COLO829 (cell line): ENCODE measurements at regions not wholly inside any gene's neighbourhood (a gene's known extent, or its start where the extent isn't known, plus 50 kb on each side); places are given as distances from the start of the nearest gene placed in this dataset.

Experiments
- DNase-seq: peaks from one replicate; pipeline ENCODE4 v3.0.0; 2012; ENCODE audit warnings: low spot score

- no peak for DNase-seq
Observed at GRCh38 chr4:117429506-117429905, 344.1 kb upstream of the TRAM1L1 start.

DNA sequence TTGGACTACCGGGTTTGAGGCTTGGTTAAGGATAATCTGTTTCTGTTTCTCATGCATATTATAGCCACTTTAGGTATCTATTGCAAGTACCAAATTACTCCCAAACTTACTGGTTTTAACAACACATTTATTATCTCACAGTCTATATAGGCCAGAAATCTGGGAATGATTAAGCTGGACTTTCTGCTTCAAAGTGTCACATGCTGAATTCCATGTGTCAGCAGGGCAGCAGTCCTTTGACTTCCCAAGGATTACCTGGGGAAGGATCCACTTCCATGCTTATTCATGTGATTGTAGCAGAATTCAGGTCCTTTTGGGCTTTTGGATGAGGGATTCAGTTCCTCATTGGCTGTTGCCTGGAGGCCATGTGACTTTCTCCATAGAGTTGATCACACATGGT is 349.0 kb upstream of the TRAM1L1 start:
- no peak for DNase-seq

- no peak for DNase-seq
Observed at GRCh38 chr4:117447925-117448324, 362.5 kb upstream of the TRAM1L1 start.

GRCh38 chr4:117455088-117455487 is 369.7 kb upstream of the TRAM1L1 start:
- DNase-seq, result no peak

- no peak for DNase-seq
Observed at GRCh38 chr4:117466388-117466787, 381.0 kb upstream of the TRAM1L1 start.

DNA sequence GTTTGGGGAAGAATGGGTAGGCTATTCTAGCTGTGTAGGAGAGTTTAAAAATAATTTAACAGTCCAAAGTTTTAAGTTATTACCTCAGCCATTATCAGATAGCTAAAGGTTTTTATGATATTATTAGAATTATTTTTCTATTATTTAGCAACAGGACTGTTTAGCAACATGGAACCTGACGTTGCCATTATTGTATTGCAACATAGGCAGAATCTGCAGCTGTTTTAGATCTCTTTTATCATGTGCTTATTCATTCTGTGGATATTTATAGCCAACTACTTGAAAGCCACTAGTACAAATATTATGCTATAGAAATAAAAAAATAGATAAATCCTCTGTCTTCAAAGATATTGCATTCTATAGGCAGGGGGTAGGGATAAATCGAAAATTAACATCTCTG is 382.0 kb upstream of the TRAM1L1 start:
- no peak for DNase-seq

- no peak for DNase-seq
Observed at GRCh38 chr4:117474987-117475386, 389.6 kb upstream of the TRAM1L1 start.

DNA sequence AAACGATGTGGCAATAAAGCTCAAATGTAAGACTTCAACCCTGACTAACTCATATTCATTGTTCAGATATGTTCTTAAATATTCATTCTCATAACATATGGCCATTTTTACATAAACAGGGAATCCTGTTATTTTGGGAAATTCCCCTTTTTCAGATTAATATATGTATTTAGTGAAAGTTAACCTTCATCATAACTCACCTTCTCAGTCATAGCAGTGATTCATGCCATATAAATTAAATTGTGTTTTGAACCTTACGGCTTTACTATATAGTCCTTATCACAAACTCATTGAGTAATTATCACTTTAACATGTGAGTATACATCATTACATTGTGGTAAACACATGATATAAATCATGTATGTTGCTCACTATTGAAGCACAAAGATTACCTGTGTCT is 392.5 kb upstream of the TRAM1L1 start:
- no peak for DNase-seq

GRCh38 chr4:117478702-117479101 is 393.3 kb upstream of the TRAM1L1 start:
- no peak for DNase-seq

- DNase-seq, result no peak
Observed at GRCh38 chr4:117479673-117480072, 394.3 kb upstream of the TRAM1L1 start.

DNA sequence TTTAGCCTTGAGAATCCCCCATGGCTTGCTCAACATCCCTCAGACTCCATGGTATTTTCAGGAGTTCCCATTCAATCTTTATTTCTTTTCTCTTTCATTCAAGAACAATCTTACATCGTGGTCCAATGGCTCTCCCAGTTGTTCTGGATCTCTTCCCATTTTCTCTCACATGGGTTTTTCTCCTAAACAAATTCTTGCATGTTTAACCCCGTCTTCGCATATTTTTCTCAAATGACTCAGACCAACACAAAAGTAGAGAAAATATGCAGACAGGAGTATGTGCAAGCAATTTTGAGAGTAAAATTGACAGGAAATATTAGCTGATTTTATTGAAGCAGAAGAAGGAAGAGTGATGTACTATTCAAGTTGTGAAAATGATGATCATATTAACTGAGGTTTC is 396.4 kb upstream of the TRAM1L1 start:
- DNase-seq, result no peak

GRCh38 chr4:117488692-117489091 is 403.3 kb upstream of the TRAM1L1 start:
- no peak for DNase-seq

DNA sequence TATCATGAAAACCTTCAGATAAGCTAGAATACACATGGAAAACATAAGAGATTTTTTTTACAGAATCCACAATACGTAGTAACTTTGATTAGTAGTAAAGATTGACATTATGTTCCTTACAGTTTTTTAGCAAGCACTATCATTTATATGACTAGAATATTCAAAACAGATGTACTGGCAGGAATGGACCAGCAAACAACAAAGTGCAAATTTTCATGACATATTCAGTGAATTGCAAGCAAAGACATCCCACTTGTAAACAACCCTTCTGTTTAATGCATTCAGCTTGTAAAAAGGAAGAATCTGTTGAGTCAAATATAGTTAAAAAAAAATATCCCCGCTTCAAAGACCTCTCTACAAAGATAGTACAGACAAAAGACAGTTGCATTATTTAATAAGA is 403.7 kb upstream of the TRAM1L1 start:
- no peak for DNase-seq

GRCh38 chr4:117491516-117491915 is 406.1 kb upstream of the TRAM1L1 start:
- DNase-seq, result no peak

DNA sequence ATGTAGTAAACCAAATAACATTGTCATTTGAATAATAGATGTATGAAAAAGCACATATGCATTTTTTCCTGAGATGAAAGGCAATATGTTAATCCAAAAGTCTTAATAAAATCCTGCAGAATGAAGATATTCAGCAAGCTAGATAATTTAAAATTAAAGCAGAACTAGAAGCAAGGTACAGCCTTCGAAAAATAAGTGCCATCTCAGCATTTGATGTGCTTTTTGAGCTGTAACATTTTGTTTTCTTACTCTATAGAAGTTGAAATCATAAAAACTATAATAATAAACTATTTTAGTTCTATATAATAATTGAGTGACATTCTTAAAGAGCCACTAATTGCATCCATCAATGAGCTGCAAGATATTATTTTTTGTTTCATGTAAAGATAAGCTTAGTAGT is 410.4 kb upstream of the TRAM1L1 start:
- DNase-seq, result no peak

DNA sequence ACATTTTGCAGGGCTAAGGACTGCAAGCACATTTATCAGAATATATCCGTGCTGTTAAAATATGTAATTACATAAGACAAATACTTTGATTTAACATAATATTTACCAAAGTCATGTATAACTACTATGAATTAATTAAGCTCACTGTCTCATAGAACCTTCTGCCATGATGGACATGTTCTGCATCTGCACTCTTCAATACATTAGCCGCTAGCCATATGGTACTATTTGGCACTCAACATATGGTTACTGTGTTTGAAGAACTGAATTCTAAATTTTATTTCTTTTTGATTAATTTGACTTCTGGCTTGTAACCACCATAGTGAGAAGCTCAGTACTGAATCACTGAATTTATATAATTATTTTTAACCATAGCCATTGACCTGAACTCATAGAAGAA is 427.0 kb upstream of the TRAM1L1 start:
- DNase-seq, result no peak

- no peak for DNase-seq
Observed at GRCh38 chr4:117514391-117515175, 429.2 kb upstream of the TRAM1L1 start.

- DNase-seq, result no peak
Observed at GRCh38 chr4:117515921-117516320, 430.5 kb upstream of the TRAM1L1 start.

- DNase-seq, result no peak
Observed at GRCh38 chr4:117527601-117528000, 442.2 kb upstream of the TRAM1L1 start.

DNA sequence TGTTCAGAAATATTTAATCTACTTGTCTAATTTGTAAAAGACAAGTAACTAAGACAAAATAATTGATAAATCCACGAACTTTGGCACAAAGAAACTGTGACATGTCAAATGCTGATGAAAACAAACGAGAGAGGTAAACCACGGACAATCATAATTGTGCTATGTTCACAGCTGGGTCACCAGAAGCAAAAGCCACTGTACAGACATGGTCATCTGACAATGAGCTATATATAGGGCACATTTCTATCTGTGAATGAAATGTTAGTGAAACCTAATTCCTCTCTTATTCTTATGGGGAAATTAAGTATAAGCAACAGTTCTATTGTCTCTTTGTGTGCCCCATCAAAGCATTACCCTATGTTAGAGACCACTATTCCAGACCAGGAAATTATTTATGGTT is 444.0 kb upstream of the TRAM1L1 start:
- DNase-seq, result no peak

DNA sequence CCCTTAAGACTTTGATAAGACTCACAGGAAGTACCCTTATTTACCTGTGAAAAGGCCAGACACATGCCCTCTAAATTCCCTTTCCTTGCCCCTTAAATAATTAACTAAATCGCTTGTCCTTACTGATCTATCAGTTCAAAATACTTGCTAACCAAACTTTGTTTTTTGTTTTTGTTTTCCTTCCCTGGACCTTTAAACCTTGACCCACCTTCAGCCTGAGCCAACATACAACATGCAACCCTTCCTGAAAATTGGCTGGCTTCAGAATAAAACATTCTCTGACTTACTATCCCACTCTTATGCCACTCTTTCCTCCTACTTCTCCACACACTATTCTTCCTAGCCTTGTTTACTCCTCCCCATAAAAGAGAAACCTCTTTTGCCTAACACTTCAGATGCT is 448.1 kb upstream of the TRAM1L1 start:
- DNase-seq, result no peak

DNA sequence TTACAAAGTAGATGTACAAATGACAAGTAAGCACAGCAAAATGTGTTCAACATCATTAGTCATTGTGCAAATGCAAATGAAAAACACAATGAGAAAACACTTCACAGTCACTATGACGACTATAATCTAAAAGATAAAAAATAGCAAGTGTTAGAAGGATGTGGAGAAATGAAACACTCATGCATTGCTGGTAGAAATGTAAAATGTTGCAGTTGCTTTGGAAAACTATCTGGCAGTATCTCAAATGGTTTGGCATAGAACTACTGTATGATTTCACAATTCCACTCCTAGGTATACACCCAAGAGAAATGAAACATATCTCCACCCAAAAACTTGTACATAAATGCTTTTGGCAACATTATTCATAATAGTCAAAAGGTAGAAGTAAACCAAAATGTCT is 459.7 kb upstream of the TRAM1L1 start:
- DNase-seq, result no peak

- DNase-seq, result peak; percentile 5
Observed at GRCh38 chr4:117549524-117549923, 464.1 kb upstream of the TRAM1L1 start.

DNA sequence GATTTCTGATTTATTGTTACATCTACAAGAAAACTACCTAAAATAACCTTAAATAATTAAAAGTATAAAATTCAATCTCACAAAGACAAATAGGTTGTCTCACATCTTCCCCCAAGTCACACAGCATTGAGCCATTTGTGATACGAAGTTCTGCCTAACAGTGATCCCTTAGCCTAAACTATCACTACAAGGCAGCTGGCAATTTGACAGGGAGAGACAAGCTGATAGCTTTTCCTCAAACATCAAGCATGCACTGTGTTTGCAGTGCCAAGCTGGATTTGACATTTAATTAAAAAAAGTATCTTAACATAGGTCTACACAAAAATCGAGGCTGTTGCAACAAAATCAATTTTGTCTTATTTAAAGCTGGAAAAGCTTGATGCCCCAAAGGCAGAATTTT is 464.7 kb upstream of the TRAM1L1 start:
- DNase-seq, result no peak
